ENCODE measurements at regions not wholly inside any gene's neighbourhood (a gene's known extent, or its start where the extent isn't known, plus 50 kb on each side); places are given as distances from the start of the nearest gene placed in this dataset.

DNA sequence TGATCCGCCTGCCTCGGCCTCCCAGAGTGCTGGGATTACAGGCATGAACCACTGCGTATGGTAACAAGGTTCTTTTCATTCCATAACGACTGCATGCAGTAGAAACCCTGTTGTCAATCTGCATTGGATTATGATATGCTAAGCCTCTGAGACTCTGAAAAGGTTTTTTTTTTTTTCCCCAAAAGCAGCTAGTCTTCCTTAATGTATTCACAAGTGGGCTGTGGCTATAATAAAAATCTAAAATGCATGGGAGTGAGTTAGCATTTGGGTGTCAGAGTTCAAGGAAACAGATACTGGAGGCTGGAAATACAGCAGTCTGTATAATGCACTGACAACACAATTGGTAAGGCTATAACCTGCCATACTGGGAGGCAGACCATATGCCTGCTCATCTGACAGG lies 218.1 kb downstream of the NSUN3 start:
- TF ChIP-seq HDGF (IDR thresholded peaks at IDR 0.05; ENCODE audit: borderline replicate concordance) (no peak), SUZ12 (IDR thresholded peaks at IDR 0.05) (no peak), ZNF384 (IDR thresholded peaks at IDR 0.05) (no peak), FOXK2 (IDR thresholded peaks at IDR 0.05) (no peak), SP1 (IDR thresholded peaks at IDR 0.05) (no peak), TARDBP (IDR thresholded peaks at IDR 0.05) (no peak), BHLHE40 (IDR thresholded peaks at IDR 0.05; ENCODE audit: borderline replicate concordance) (no peak), ARNT (IDR thresholded peaks at IDR 0.05) (no peak), ELF4 (IDR thresholded peaks at IDR 0.05) (no peak), L3MBTL2 (conservative IDR thresholded peaks at IDR 0.05) (no peak), FOXM1 (IDR thresholded peaks at IDR 0.05; ENCODE audit: borderline replicate concordance) (no peak), PKNOX1 (IDR thresholded peaks at IDR 0.05) (no peak), NFRKB (IDR thresholded peaks at IDR 0.05) (no peak), FOXA1 (IDR thresholded peaks at IDR 0.05) (no peak)
